A673 (cell line): ENCODE measurements at regions not wholly inside any gene's neighbourhood (a gene's known extent, or its start where the extent isn't known, plus 50 kb on each side); places are given as distances from the start of the nearest gene placed in this dataset.

Experiments used
- EZH2 ChIP-seq: fragments of 200-600 bp; sonication (generic); IDR thresholded peaks from 2 replicates; pipeline ENCODE4 v1.6.1; 2017; ENCODE audit warnings: borderline replicate concordance, low read depth, mild to moderate bottlenecking, mixed read lengths, antibody characterized with exemption, low read length; ENCODE audit not compliant: poor library complexity, severe bottlenecking
- TF ChIP-seq, protein P1 (sequence below): fragments of 300-800, 200-600 bp; sonication (generic); conservative IDR thresholded peaks from 2 replicates; pipeline ENCODE4 v1.5.1; 2017; ENCODE audit warnings: low read depth, mild to moderate bottlenecking, antibody characterized with exemption, low read length, moderate library complexity, mixed read lengths

GRCh38 chr14:39766397-39767000, 334.3 kb upstream of the FBXO33 start:
- TF ChIP-seq, protein P1, sequence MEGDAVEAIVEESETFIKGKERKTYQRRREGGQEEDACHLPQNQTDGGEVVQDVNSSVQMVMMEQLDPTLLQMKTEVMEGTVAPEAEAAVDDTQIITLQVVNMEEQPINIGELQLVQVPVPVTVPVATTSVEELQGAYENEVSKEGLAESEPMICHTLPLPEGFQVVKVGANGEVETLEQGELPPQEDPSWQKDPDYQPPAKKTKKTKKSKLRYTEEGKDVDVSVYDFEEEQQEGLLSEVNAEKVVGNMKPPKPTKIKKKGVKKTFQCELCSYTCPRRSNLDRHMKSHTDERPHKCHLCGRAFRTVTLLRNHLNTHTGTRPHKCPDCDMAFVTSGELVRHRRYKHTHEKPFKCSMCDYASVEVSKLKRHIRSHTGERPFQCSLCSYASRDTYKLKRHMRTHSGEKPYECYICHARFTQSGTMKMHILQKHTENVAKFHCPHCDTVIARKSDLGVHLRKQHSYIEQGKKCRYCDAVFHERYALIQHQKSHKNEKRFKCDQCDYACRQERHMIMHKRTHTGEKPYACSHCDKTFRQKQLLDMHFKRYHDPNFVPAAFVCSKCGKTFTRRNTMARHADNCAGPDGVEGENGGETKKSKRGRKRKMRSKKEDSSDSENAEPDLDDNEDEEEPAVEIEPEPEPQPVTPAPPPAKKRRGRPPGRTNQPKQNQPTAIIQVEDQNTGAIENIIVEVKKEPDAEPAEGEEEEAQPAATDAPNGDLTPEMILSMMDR, result no peak
- no peak for TF ChIP-seq EZH2
